HuH-7 (cell line): ENCODE measurements at regions not wholly inside any gene's neighbourhood (a gene's known extent, or its start where the extent isn't known, plus 50 kb on each side); places are given as distances from the start of the nearest gene placed in this dataset.
"Not testable (repeated sequence)": the region's sequence is repeated elsewhere in the genome, so short reads cannot be mapped to it uniquely, and the experiment has no call there.

Experiments
- DNase-seq: peaks from one replicate; pipeline ENCODE4 v3.0.0; 2011; ENCODE audit warnings: low spot score

- no peak for DNase-seq
These were observed 148.6 kb upstream of the ZNF804A start for GRCh38 chr2:184449760-184450159.

GRCh38 chr2:184452907-184453306 lies 145.4 kb upstream of the ZNF804A start:
- no peak for DNase-seq

DNA sequence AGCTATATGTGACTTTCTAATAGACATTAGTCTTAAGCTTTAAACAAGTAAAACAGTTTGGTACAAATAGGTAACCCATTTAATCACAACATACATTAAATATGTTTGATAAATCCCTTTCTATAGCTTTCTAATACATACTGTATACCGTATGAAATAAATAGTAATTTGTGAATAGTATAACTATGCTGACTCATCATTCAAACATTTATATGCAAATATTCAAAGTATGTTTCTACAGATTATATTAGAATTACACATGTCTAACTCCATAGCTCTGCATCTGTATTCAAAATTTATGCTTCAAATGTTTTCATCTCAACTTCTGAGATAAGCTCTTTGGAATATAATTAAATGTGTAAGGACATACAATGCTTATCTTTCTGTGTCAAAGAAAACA lies 142.7 kb upstream of the ZNF804A start:
- no peak for DNase-seq

DNA sequence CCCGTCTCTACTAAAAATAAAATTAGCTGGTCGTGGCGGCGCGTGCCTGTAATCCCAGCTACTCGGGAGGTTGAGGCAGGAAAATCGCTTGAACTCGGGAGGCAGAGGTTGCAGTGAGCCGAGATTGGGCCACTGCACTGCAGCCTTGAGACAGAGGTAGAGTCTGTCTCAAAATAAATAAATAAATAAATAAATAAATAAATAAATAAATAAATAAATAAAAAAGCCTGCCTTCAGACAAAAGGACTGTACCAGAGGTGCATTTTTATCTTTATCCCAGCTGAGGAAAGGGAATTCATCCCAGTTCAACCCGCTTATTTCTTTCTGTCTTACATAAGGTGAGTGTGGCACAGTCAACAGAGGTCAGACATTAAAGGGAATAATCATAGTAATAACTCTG lies 141.6 kb upstream of the ZNF804A start:
- not testable (repeated sequence) for DNase-seq

DNA sequence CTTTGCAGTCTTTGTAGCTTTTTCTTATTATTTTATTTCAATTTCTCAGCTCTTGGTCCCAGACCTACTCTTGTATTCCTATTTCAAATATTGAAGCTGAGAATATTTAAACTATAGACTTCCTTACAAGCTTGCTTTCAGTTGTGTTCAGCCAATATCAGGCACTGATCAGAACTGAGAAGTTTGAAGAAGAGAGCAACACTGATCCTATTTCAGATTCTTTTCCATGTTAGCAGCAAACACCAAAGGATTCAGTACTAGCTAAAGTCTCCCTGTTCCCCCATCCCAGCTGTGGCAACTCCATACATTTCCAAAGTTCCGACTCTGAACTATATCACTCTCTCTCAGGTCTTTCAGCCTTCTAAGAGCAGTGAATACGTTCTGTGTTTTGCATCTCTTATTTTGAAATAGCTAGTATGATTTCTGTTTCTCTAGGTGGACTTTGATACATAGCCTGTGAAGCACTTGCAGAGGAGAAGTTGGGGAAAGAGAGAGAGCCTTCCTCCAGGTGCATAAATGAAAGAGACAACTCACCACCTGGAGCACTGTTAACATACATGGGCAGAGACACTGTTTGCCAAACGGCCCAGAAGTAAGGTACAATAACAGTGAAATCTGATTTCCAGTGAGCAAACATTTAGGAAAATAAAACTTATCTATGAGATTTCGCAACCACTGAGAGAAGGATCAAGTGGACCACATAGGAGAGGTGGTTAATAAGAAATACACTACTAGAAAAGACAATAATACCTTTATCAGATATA lies 135.0 kb upstream of the ZNF804A start:
- DNase-seq, result peak; percentile 8

- no peak for DNase-seq
These were observed 134.5 kb upstream of the ZNF804A start for GRCh38 chr2:184463866-184464248.

GRCh38 chr2:184468826-184469225 lies 129.5 kb upstream of the ZNF804A start:
- no peak for DNase-seq

GRCh38 chr2:184472481-184472880 lies 125.8 kb upstream of the ZNF804A start:
- peak; percentile 4 for DNase-seq

DNA sequence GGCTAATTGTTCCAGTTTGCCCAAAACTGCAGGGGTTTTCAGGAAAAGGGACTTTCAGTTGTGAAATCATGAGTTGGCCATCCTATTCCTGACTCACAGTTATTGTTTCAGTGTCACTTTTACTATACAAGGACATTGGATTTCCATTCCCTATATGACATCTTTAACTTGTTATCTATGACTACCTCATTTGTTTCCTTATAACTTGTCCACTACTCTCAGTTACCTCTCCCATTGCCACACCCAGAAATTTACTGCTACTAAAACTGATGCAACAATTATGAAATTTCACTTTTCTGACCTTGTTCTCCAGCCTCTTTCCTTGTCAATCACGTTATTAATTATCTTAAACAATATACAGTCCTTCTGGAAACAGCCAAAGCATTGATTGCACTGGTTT lies 116.5 kb upstream of the ZNF804A start:
- no peak for DNase-seq

- no peak for DNase-seq
These were observed 99.4 kb upstream of the ZNF804A start for GRCh38 chr2:184498936-184499335.

- DNase-seq, result no peak
These were observed 94.1 kb upstream of the ZNF804A start for GRCh38 chr2:184504252-184504651.

- no peak for DNase-seq
These were observed 91.1 kb upstream of the ZNF804A start for GRCh38 chr2:184507254-184507653.

DNA sequence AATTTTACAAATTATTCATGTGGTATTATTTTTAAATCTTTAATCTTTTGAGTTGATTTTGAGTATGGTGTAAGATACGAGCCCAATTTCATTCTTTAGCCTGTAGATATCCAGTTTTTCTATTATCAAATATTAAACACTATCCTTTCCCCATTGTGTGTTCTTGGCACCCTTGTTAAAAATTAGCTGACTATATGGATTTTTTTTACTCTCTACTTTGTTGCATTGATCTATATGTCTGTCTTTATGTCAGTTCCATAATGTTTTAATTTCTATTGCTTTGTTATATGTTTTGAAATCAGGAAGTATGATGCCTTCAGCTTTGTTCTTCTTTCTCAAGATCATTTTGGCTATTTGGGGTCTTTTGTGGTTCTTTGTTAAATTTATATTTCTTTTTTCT lies 80.9 kb upstream of the ZNF804A start:
- DNase-seq, result no peak

- DNase-seq, result no peak
These were observed 77.9 kb upstream of the ZNF804A start for GRCh38 chr2:184520441-184520840.

DNA sequence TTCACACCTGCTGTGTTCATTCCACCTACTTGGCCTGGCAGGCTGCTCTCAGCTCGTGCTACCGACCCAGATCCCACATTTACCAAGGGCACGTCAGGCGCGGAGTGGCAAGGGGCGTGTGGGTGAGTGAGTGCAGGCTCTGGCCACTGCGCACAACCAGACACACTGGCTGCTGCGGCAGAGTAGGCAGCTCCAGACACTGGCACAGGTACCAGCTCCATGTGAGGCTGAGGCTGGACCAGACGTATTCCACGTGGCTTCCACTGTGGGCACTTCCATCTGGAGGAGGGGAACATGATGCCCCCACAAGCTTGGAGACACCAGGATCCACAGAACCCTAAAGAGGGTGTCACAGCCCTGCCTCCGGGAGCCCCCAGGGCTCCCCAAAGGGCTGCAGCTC lies 74.6 kb upstream of the ZNF804A start:
- no peak for DNase-seq

DNA sequence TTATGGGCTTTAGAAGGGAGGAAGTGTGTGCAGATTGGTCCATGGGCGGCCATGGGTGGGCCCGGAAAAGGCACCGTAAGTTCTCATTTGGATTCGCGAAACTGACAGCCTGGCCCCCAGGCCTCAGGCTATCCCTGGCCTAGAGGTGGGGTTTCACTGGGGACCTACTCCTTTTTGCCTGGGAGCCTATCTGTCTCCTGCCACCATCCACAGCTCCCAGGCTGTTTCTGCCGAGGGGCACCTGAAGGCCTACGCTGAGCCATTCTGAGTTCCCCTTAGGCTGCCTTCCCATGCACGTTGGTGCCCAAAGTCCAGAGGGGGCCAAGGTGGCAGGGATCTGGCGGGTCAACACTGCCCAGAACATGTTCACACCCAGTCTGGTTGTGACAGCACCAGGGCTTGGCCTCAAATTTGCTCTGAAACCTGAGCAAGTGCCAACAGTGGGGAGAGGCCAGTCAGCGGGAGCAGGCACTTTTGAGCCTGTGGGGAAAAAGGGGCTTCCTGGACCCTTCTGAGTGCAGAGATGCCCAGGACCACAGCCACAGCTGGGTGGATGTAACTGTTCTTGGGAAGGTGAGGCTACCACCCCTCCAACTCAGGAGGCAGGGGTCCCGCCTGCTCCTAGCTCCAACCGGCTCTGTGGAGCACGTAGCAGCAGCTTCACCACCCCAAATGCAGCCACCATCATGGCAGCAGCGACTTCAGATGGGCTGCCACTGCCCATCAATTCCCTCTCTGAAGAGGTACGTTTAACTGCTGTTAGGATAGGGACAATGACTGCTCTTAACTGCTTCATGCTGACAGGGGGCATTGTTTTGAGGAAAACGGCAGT lies 73.6 kb upstream of the ZNF804A start:
- DNase-seq, result no peak

- no peak for DNase-seq
These were observed 71.3 kb upstream of the ZNF804A start for GRCh38 chr2:184527058-184527457.

DNA sequence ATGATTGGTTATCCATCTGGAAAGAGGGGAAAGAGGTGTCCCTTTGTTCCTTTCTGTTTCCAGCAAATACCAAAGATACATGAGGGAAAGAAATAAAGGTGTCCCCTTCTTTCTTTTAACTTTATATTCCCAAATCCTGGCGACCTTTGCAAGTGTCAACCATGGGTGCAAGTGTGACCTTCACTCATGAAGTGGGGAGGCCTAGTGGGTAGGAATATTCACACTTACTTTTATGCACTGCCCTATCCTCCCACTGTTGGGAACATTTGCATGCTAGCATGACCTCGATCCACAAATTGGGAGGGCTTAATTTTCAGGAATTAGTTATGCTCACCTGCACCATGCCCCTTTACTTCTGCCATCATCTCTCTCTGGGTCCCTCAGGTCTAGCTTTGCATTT lies 70.2 kb upstream of the ZNF804A start:
- no peak for DNase-seq

GRCh38 chr2:184530239-184530638 lies 68.1 kb upstream of the ZNF804A start:
- no peak for DNase-seq

DNA sequence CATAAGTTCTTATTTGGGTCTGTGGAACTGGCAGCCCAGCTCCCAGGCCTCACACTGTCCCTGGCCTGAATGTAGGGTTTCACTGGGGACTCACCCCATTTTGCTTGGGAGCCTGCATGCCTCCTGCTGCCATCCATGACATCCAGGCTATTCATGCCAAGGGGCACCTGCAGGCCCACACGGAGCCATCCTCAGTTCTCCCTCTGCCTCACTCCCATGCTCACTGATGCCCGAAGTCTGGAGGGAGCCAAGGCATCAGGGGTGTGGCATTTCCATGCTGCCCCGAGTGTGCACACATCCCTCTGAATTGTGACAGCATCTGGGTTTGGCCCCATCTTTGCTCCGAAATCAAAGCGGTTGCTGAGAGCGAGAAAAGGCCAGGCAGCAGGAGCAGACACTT lies 67.4 kb upstream of the ZNF804A start:
- DNase-seq, result no peak

- no peak for DNase-seq
These were observed 65.8 kb upstream of the ZNF804A start for GRCh38 chr2:184532551-184532950.

GRCh38 chr2:184534986-184535385 lies 63.3 kb upstream of the ZNF804A start:
- no peak for DNase-seq

DNA sequence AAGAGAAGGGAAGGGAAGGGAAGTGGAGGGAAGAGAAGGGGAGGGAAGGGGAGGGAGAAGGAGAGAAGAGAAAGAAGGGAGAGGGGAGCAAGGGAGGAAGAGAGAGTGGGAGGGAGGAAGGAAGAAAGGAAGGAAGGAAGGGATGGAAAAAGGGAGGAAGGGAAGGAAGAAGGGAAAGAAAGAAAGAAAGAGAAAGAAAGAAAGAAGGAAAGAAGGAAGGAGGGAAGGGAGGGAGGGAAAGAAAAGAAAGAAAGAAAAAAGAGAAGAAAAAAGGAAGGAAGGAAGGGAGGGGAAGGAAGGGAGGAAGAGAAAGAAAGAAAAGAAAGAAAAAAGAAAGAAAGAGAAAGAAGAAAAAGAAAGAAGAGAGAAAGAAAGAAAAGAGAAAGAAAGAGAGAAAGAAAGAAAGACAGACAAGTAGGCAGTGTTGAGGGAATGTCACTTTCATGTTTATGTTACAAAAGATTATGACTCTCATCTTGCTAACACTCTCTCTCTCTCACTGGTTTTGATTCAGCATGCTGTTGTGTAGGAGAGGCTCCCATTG lies 58.0 kb upstream of the ZNF804A start:
- no peak for DNase-seq
